ENCODE measurements at regions not wholly inside any gene's neighbourhood (a gene's known extent, or its start where the extent isn't known, plus 50 kb on each side); places are given as distances from the start of the nearest gene placed in this dataset.

- TF ChIP-seq CTCF (IDR thresholded peaks at IDR 0.05) (no peak), EZH2 (IDR thresholded peaks at IDR 0.05; ENCODE audit: borderline replicate concordance, insufficient read depth, low read depth, low read length, poor library complexity, severe bottlenecking) (no peak)
Measured at GRCh38 chr10:24773939-24774589, 50.4 kb upstream of the ARHGAP21 start.
